Mammary epithelial cell (primary cell): ENCODE measurements at regions not wholly inside any gene's neighbourhood (a gene's known extent, or its start where the extent isn't known, plus 50 kb on each side); places are given as distances from the start of the nearest gene placed in this dataset.

Source experiments
- EZH2 ChIP-seq: IDR thresholded peaks from 2 replicates; pipeline ENCODE4 v1.6.1; 2012; ENCODE audit warnings: low read length, inconsistent platforms, borderline replicate concordance
- TF ChIP-seq, protein P1 (sequence below), 2 donors: IDR thresholded peaks in 1 of 2; conservative IDR thresholded peaks in 1 of 2; 2 replicates each; pipeline ENCODE4 v1.5.1; 2011 to 2012; ENCODE audit warnings: inconsistent platforms in 2 of 2, low read length in 2 of 2, mild to moderate bottlenecking in 2 of 2, control low read depth in 1 of 2, low read depth in 1 of 2; ENCODE audit not compliant: insufficient read depth in 1 of 2; ENCODE audit errors: extremely low read depth in 1 of 2

DNA sequence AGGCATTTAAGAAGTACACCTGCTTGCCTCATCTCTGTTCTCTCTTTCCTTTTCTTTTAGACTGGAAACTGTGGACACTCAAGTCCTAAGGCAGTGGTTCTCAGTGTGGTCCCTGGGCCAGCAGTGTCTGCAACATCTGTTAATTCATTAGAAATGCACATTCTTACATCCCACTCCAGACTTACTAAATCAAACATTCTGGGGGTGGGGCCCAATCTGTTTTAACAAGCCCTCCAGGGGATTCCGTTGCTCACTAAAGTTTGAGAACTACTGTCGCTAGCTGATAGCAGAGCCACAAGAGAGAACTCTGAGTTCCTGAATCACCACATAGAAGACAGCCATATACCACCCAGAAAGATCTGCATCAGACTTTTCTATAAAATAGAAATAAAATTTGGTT is 430.6 kb downstream of the BCOR start:
- TF ChIP-seq EZH2: no peak
- TF ChIP-seq, protein P1, sequence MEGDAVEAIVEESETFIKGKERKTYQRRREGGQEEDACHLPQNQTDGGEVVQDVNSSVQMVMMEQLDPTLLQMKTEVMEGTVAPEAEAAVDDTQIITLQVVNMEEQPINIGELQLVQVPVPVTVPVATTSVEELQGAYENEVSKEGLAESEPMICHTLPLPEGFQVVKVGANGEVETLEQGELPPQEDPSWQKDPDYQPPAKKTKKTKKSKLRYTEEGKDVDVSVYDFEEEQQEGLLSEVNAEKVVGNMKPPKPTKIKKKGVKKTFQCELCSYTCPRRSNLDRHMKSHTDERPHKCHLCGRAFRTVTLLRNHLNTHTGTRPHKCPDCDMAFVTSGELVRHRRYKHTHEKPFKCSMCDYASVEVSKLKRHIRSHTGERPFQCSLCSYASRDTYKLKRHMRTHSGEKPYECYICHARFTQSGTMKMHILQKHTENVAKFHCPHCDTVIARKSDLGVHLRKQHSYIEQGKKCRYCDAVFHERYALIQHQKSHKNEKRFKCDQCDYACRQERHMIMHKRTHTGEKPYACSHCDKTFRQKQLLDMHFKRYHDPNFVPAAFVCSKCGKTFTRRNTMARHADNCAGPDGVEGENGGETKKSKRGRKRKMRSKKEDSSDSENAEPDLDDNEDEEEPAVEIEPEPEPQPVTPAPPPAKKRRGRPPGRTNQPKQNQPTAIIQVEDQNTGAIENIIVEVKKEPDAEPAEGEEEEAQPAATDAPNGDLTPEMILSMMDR (conservative IDR thresholded peaks at IDR 0.05 in 1 of 2, IDR thresholded peaks at IDR 0.05 in 1 of 2; ENCODE audit: extremely low read depth in 1 of 2, insufficient read depth in 1 of 2, low read depth in 1 of 2, low read length in 2 of 2): no peak
